CD14-positive monocyte (primary cell): ENCODE measurements at regions not wholly inside any gene's neighbourhood (a gene's known extent, or its start where the extent isn't known, plus 50 kb on each side); places are given as distances from the start of the nearest gene placed in this dataset.

Source experiments
- DNase-seq, 3 donors: peaks; one replicate each; pipeline ENCODE4 v3.0.0-alpha.2; 2011 to 2022
- H2AFZ ChIP-seq: 2 replicates; pipeline ENCODE4 v1.6.0; 2012; ENCODE audit warnings: mild to moderate bottlenecking, low read depth, low read length, inconsistent platforms; ENCODE audit not compliant: insufficient read depth, poor library complexity, severe bottlenecking
- H3K27ac ChIP-seq, 2 donors: 1 replicate in 1 of 2; 2 replicates in 1 of 2; pipeline ENCODE4 v1.5.1; 2012 to 2013; ENCODE audit warnings: low read length in 2 of 2, control low read depth in 1 of 2, inconsistent platforms in 1 of 2, low read depth in 1 of 2, mild to moderate bottlenecking in 1 of 2
- H3K27me3 ChIP-seq, 2 donors: one replicate each; pipeline versions ENCODE4 v1.6.0 to v1.6.1; 2011 to 2013; ENCODE audit warnings: low read length in 2 of 2; ENCODE audit not compliant: control insufficient read depth in 2 of 2, insufficient read depth in 2 of 2
- H3K36me3 ChIP-seq, 2 donors: replicated peaks in 1 of 2; 1 replicate in 1 of 2; 2 replicates in 1 of 2; pipeline versions ENCODE4 v1.5.1 to v1.6.1; 2012 to 2013; ENCODE audit warnings: low read length in 2 of 2, control low read depth in 1 of 2, inconsistent platforms in 1 of 2, mild to moderate bottlenecking in 1 of 2; ENCODE audit not compliant: insufficient read depth in 2 of 2, control insufficient read depth in 1 of 2
- H3K4me1 ChIP-seq, 2 donors: 1 replicate in 1 of 2; 2 replicates in 1 of 2; pipeline versions ENCODE4 v1.5.1 to v1.6.1; 2012 to 2013; ENCODE audit warnings: low read length in 2 of 2, control low read depth in 1 of 2, inconsistent platforms in 1 of 2, mild to moderate bottlenecking in 1 of 2, moderate library complexity in 1 of 2; ENCODE audit not compliant: insufficient read depth in 2 of 2, control insufficient read depth in 1 of 2
- H3K4me2 ChIP-seq: replicated peaks from 2 replicates; pipeline ENCODE3; 2012; ENCODE audit warnings: low read length, moderate library complexity, mild to moderate bottlenecking; ENCODE audit not compliant: poor library complexity, severe bottlenecking; ENCODE audit errors: extremely low read depth
- H3K4me3 ChIP-seq, 3 experiments: fragments of 200-600 bp in 1 of 3; sonication (generic) in 1 of 3; replicated peaks in 1 of 3; 1 replicate in 2 of 3; 2 replicates in 1 of 3; pipeline ENCODE4 v1.5.1; 2011 to 2013; ENCODE audit warnings: low read length in 3 of 3, mild to moderate bottlenecking in 3 of 3, control low read depth in 2 of 3, low read depth in 2 of 3, inconsistent platforms in 1 of 3, moderate library complexity in 1 of 3
- H3K79me2 ChIP-seq: 2 replicates; pipeline ENCODE4 v1.6.0; 2012; ENCODE audit warnings: mild to moderate bottlenecking, control low read depth, inconsistent platforms, low read length, moderate library complexity; ENCODE audit not compliant: insufficient read depth
- H3K9ac ChIP-seq: 2 replicates; pipeline ENCODE4 v1.6.0; 2017; ENCODE audit warnings: low read length, mild to moderate bottlenecking; ENCODE audit not compliant: insufficient read depth, poor library complexity, severe bottlenecking
- H3K9me3 ChIP-seq, 2 donors: replicated peaks in 1 of 2; 1 replicate in 1 of 2; 2 replicates in 1 of 2; pipeline versions ENCODE4 v1.5.1 to v1.6.1; 2012 to 2013; ENCODE audit warnings: low read length in 2 of 2, control low read depth in 1 of 2; ENCODE audit not compliant: control insufficient read depth in 1 of 2, insufficient read depth in 1 of 2
- H4K20me1 ChIP-seq: 2 replicates; pipeline ENCODE4 v1.6.0; 2012; ENCODE audit warnings: mild to moderate bottlenecking, low read length, control low read depth, moderate library complexity; ENCODE audit not compliant: insufficient read depth
- H3K27ac Mint-ChIP-seq, 7 donors: one replicate each; pipeline ENCODE4 v1.8.0; 2020; ENCODE audit warnings: mild to moderate bottlenecking in 7 of 7, mixed read lengths in 7 of 7, moderate library complexity in 6 of 7, inconsistent platforms in 2 of 7
- H3K27me3 Mint-ChIP-seq, 3 donors: one replicate each; pipeline ENCODE4 v1.8.0; 2021 to 2022; ENCODE audit warnings: low read depth in 3 of 3, mild to moderate bottlenecking in 3 of 3, mixed read lengths in 3 of 3, moderate library complexity in 3 of 3, inconsistent platforms in 1 of 3
- H3K36me3 Mint-ChIP-seq, 2 donors: one replicate each; pipeline ENCODE4 v1.8.0; 2020; ENCODE audit warnings: mixed read lengths in 2 of 2, inconsistent platforms in 1 of 2, mild to moderate bottlenecking in 1 of 2
- H3K4me1 Mint-ChIP-seq: one replicate; pipeline ENCODE4 v1.8.0; 2020; ENCODE audit warnings: mild to moderate bottlenecking, mixed read lengths
- H3K4me3 Mint-ChIP-seq, 2 donors: one replicate each; pipeline ENCODE4 v1.8.0; 2020; ENCODE audit warnings: mild to moderate bottlenecking in 2 of 2, mixed read lengths in 2 of 2, moderate library complexity in 1 of 2
- H3K9me3 Mint-ChIP-seq, 7 donors: one replicate each; pipeline ENCODE4 v1.8.0; 2020 to 2022; ENCODE audit warnings: mixed read lengths in 7 of 7, mild to moderate bottlenecking in 6 of 7, moderate library complexity in 6 of 7, inconsistent platforms in 2 of 7
- WGBS: methylation state at CpG from one replicate; pipeline ENCODE4 v1.1.5; 2013; ENCODE audit warnings: missing lambda C conversion rate; ENCODE audit not compliant: insufficient coverage; 5-methylcytosine and 5-hydroxymethylcytosine counted together
- intact Hi-C, 2 donors: fragments of 100-400 bp; cut with micrococcal nuclease; formaldehyde crosslinking; loops; one replicate each; pipeline versions ENCODE4 v1.15.0 to v1.15.1; 2023
- TF ChIP-seq, protein P1 (sequence below): fragments of 200-600 bp; IDR thresholded peaks from one replicate; pipeline ENCODE4 v1.8.0; 2022; ENCODE audit warnings: antibody characterized with exemption, mild to moderate bottlenecking

DNA sequence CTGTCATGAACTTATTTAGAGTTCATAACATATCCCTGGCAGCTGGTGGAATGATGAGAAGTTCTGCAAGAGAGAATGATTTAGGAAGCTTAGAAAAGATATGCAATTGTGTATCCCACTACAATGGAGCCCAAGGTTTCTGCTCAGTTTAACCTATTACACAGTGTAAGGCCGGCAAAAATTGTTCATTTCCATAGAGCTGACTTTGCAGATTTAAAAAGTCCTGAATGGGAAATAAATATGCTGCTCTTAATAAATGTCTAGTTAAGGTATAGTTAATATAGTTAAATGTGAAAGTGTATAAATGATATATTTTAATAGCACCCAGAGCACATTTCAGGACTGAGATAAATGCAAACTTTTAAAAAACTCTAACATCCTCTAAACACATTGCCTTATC lies 149.9 kb downstream of the EVX1 start:
- no peaks in the 10 kb centered on the region for H3K4me1 Mint-ChIP-seq
- Histone ChIP-seq H3K4me2 (no peak overlapping the region), H3K36me3 (no peaks in the 10 kb centered on the region), H3K9ac (no peak overlapping the region), H4K20me1 (no peaks in the 10 kb centered on the region), H3K79me2 (no peaks in the 10 kb centered on the region), H3K27me3 (peaks cover 0 to 7% of the 10 kb centered on the region in 2 donors), H3K9me3 (peaks cover 0 to 3% of the 10 kb centered on the region in 2 donors), H3K4me3 (no peak overlapping the region), H3K4me1 (no peaks in the 10 kb centered on the region), H3K27ac (no peak overlapping the region), H2AFZ (no peak overlapping the region)
- no peaks in the 10 kb centered on the region for H3K36me3 Mint-ChIP-seq
- no peak for DNase-seq
- H3K4me3 Mint-ChIP-seq: no peak overlapping the region
- TF ChIP-seq, protein P1, sequence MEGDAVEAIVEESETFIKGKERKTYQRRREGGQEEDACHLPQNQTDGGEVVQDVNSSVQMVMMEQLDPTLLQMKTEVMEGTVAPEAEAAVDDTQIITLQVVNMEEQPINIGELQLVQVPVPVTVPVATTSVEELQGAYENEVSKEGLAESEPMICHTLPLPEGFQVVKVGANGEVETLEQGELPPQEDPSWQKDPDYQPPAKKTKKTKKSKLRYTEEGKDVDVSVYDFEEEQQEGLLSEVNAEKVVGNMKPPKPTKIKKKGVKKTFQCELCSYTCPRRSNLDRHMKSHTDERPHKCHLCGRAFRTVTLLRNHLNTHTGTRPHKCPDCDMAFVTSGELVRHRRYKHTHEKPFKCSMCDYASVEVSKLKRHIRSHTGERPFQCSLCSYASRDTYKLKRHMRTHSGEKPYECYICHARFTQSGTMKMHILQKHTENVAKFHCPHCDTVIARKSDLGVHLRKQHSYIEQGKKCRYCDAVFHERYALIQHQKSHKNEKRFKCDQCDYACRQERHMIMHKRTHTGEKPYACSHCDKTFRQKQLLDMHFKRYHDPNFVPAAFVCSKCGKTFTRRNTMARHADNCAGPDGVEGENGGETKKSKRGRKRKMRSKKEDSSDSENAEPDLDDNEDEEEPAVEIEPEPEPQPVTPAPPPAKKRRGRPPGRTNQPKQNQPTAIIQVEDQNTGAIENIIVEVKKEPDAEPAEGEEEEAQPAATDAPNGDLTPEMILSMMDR: no peak
- H3K27me3 Mint-ChIP-seq: peaks cover 19 to 26% (median 19%) of the 10 kb centered on the region in 3 donors
- no CpG with 5 or more reads among the region's 1 CpG for WGBS
- intact Hi-C loops: no loop called here
- no peak overlapping the region for H3K27ac Mint-ChIP-seq
- peaks cover 0 to 7% (median 5%) of the 10 kb centered on the region in 7 donors for H3K9me3 Mint-ChIP-seq

DNA sequence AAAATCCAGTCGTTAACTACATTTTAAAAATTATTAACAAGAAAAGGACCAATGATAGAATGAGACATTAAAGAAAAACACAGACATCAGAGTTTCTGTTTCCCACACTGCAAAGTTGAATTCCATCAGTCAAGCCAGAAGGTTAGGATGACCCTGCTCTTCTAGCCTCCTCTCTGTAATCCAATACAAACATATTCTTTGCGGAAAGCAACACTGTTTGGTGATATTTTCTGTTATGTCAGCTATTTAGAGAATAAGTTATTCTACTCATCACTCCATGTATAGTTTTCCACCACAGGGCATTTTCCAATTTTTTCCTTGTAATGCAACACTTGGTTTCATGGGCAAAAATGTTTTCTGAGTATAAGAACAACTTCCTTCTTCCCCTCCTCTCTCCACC lies 152.3 kb downstream of the EVX1 start:
- Histone ChIP-seq H3K9me3 (peaks cover 0 to 3% of the 10 kb centered on the region in 2 donors), H2AFZ (no peak overlapping the region), H4K20me1 (no peaks in the 10 kb centered on the region), H3K79me2 (no peaks in the 10 kb centered on the region), H3K27me3 (peaks cover 0 to 3% of the 10 kb centered on the region in 2 donors), H3K36me3 (no peaks in the 10 kb centered on the region), H3K27ac (no peak overlapping the region), H3K4me1 (peaks cover 3% of the 10 kb centered on the region in 2 donors), H3K4me2 (no peak overlapping the region), H3K9ac (no peak overlapping the region), H3K4me3 (no peak overlapping the region)
- Mint-ChIP-seq H3K27ac (no peak overlapping the region), H3K36me3 (no peaks in the 10 kb centered on the region), H3K4me3 (no peak overlapping the region), H3K9me3 (peaks cover 0 to 7% (median 5%) of the 10 kb centered on the region in 7 donors), H3K4me1 (peaks cover 3% of the 10 kb centered on the region), H3K27me3 (peaks cover 15 to 20% (median 19%) of the 10 kb centered on the region in 3 donors)
- no peak for DNase-seq
- TF ChIP-seq, protein P1: no peak
- intact Hi-C loops: no loop called here
- WGBS: no CpG with 5 or more reads among the region's 2 CpGs
